CMK (cell line): ENCODE measurements at regions not wholly inside any gene's neighbourhood (a gene's known extent, or its start where the extent isn't known, plus 50 kb on each side); places are given as distances from the start of the nearest gene placed in this dataset.
"Not testable (repeated sequence)": the region's sequence is repeated elsewhere in the genome, so short reads cannot be mapped to it uniquely, and the experiment has no call there.

Experiments
- DNase-seq: peaks from one replicate; pipeline ENCODE4 v3.0.0-alpha.2; 2010; ENCODE audit warnings: low read depth

DNA sequence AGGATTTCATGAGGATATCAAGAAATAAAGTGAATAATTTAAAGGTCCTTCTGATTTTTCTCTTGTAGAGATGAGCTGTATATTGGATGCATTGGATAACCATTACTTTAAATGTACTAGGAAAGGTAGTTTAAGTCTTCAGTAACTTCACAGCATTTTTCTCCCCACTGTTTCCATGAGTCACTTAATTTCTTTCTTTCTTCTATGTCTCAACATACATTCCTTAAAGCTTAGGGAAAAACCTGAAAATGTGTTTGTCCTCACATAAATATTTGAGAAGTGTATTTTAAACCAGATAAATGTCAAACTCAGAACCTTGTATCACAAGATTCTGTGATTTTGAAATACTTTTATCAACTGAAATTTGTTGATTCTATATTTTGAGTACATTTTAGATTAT lies 1970.2 kb upstream of the FLRT2 start:
- DNase-seq, result no peak

DNA sequence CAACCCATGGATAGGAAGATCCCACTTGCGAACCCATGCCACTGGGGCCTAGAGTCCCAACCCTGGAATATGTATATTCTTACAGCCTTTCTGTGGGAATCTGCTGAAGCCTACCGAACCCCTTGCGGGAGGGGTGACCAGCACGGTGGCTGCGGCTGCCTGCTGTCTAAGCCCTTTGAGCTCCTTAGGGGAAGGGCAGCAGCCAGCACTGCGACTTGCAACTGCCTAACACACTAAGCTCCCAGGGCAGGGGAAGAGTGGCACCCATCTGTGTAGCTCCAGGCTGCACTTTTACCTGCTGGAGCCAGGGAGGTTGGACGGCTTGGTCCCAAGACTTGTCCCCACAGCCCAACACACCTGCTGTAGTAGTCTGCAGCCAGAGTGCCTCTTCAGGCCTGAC lies 1968.7 kb upstream of the FLRT2 start:
- DNase-seq, result no peak

DNA sequence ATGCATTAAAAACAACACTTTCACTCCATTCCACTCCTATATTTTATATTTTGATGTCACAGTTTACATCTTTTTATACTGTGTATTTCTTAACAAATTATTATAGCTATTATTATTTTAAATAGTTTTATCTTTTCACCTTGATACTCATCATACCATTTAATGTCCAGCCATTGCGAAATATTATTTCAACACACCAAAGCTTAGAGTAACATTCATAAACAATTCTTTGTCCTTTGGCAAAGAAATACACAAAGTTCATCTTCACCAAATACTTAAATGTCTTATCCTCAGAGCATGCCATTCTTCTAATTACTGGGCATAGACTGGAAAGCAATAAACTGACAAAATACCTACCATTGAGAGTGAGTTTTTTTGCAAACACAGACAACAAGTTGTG lies 1963.4 kb upstream of the FLRT2 start:
- no peak for DNase-seq

DNA sequence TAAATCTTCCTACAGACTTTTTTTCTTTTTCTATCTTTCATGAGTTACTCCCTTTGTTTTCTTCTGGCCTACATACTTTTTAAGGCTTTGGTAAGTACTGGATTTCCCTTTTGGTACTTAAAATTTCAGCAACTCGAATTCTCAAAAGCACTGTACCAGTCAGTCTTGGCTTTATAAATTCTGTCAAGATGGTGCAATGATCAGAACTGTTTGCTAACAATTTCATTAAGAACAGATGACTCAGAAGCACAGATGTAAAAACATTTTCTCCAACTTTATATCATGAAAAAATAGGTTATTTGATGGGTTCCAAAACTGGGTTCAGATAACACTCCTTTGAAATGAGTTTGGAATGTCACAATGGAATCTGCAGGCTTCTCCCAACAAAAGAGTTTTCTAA lies 1961.8 kb upstream of the FLRT2 start:
- DNase-seq, result no peak

DNA sequence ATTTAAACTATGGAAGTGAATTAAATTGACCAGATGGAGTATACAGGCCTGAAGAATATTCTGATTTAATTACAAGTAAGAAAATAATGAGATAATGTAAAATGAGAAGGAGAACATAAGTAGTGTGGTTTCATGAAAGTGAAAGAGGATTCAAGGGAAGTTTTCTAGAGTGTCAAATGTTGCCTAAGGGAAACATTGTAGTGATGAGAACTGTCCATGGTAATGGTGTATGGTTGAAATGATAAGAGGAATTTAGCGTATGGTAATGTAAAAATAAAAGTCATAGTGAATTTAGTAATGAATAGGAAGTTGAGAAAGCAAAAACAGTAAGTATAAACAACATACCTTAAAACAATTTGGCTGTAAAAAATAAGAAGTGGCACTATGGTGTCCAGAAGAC lies 1954.6 kb upstream of the FLRT2 start:
- DNase-seq, result no peak

DNA sequence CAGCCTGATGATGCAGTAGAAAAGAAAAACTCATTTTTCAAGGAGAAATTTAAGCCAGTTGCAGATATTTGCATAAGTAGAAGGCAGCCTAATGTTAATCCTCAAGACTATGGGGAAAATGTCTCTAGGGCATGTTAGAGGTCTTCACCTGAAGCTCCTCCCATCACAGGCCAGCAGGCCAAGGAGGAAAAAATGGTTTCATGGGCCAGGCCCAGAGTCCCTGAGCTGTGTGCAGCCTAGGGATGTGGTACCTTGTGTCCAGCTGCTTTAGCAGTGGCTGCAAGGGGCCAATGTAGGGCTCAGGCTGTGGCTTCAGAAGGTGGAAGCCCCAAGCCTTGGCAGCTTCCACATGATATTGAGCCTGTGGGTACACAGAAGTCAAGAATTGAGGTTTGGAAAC lies 1946.7 kb upstream of the FLRT2 start:
- DNase-seq, result no peak

DNA sequence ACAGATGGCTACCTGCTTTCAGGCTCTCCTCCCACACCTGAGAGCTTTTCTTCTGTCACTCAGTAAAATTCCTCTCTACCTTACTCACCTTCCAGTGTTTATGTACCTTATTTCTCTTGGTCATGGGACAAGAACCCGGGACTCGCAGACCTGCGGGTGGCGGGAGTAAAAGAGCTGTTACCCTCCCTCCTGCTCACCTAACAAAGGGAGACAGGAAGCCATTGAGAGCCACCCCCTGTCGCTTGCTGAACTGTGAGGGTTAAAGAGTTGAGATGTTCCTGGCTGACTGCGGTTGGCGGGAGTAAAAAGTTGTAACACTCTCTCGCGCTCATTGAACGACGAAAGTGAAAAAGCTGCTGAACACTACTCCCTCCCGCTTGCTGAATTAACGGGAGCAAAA lies 1935.1 kb upstream of the FLRT2 start:
- DNase-seq, result no peak

DNA sequence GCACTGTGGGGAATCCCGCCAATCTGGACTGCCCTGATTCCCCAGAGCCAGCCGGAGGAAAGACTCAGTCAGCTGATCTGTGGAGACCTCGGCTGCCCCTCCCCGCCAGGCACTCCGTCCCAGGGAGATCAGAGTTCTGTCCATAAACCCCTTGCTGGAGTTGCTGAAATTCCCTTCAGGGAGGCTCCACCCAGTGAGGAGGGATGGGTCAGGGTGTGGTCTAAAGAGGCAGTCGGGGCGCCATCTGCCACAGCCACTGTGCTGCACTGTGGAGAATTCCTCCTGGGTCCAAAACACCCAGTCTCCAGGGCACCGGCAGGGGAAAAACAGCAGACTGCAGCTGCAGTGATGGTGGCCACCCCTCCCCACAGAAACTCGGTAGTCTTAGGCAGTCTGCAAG lies 1922.3 kb upstream of the FLRT2 start:
- DNase-seq, result no peak

DNA sequence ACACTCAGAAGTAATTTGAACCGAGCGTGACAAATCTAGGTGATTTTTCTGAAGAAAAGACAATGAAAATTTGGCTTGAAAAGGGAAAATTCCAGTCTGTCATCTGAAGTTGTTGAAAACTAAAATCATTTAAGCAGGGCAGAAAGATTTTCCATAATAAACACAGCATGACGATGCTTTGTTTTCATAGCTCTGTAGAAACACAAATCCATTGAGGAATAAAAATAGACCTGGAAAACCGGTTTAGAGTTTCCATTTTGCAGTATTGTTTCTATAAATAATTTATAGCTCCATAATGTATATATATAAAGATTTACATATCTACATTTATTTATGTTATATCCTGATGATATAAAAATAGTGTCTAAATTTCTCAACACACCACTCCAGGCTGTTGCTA lies 1918.5 kb upstream of the FLRT2 start:
- no peak for DNase-seq

DNA sequence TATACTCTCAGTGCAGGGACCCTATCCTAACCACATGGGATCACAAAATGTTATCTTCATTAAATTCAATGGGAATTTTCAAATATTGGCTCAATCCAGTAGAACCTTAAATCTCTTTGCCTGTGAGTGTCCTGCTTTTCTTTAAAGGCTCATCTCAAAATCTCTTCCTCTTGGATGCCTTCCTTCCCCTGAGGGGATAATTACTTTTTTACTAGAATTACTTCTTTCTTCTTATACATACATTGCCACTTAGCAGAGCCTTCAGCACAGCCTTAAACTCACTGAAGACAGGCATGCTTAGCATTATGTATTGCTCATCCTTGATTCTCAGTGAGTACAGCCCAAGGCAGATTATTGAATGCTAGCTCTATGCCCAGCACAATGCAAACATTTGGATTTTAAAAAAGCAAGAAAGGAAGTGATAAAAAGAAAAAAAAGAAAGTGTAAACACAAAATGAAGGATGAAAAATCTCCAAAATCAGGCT lies 1918.0 kb upstream of the FLRT2 start:
- DNase-seq, result no peak

DNA sequence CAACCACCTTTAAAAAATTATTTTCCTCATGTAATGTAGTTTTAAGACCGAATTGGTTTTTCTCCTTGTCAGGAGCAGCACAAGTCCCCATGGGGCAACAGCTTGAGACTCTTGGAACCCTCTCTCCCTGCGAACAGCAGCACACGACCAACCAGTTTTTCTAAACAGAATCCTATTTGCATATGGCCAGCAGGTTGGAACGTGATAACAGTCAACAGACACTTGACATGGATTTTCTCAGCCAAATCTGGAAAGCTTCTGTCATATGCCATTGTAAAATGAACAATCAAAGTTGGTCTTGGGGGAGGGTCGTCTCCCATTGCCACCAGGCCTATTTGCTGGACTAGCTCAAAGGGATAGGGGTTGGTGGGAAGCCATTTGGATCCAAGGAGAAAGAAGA lies 1915.0 kb upstream of the FLRT2 start:
- no peak for DNase-seq

DNA sequence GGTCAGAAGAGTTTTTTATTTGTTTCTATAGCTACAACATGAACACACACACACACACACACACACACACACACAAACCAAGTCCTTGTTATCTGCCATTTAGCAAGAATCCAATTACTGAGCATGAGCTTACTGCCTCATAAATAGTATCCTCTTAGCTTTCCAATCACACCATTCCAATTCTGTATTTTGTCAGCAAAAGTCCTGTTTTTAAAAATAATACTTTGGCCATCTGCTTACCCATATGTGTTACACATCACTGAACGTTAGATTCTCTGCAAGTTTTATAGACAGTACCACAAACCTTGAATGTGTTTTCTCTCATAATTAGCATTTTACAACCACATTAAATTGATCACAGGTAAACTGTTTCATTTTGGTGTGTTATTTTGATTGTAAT lies 1905.4 kb upstream of the FLRT2 start:
- no peak for DNase-seq

DNA sequence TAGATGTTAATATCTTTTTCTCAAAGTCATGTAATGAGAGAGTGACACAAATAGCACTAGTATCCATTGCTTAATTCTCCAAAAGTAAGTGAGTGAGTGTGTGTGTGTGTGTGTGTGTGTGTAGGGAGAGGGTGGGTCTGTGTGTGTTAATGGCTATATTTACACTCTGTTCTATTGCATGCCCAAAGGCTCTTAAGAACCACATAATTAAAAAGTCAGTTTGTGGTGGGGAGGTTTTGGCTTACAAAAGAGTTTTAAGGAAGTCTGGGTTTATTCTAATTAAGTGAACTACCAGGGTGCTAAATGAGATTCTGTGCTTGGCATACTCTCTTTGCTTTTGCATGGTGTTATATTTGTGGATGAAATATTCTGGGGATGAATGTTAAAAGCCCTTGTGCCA lies 1897.6 kb upstream of the FLRT2 start:
- DNase-seq, result no peak

DNA sequence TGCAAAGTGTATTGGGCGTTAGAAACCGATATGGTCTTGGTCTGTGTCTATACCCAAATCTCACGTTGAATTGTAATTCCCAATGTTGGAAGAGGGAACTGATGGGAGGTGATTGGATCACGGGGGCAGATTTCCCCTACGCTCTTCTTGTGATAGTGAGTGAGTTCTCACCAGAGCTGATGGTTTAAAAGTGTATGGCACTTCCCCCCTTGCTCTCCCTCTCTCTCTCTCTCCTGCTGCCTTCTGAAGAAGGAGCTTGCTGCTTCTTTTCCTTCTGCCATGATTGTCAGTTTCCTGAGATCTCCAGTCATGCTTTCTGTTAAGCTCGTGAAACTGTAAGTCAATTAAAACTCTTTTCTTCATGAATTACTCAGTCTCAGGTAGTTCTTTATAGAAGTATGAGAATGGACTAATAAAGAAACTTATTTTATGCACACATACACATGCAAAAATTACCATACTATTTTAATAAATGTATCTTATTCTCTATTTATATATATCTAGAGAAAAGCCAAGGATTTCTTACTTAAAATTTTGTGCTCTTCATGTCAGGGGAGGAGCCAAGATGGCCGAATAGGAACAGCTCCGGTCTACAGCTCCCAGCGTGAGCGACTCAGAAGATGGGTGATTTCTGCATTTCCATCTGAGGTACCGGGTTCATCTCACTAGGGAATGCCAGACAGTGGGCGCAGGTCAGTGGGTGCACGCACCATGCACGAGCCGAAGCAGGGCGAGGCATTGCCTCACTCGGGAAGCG lies 1891.0 kb upstream of the FLRT2 start:
- no peak for DNase-seq

DNA sequence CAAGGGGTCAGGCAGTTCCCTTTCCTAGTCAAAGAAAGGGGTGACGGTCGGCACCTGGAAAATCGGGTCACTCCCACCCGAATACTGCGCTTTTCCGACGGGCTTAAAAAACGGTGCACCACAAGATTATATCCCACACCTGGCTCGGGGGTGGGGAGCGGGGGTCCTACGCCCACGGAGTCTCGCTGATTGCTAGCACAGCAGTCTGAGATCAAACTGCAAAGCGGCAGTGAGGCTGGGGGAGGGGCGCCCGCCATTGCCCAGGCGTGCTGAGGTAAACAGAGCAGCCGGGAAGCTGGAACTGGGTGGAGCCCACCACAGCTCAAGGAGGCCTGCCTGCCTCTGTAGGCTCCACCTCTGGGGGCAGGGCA lies 1890.5 kb upstream of the FLRT2 start:
- DNase-seq, result not testable (repeated sequence)

DNA sequence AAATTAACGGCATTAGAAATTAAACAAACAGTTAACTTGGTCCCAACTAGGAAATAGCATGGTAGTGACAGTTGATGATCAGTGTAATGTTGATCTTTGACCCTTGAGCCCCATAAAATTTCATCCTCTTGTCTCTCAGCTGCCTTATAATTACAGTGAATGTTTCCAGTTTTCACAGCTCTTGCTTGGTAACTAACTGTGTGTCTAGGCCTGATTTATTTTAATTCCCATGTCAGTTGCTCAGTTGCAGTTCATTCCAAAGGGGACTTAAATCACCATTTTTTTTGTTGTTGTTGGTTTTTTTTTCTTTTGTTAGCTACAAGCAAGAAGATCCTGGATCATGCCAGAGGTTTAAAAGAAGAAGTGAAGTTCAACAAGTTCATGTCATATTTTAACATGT lies 1883.7 kb upstream of the FLRT2 start:
- no peak for DNase-seq

DNA sequence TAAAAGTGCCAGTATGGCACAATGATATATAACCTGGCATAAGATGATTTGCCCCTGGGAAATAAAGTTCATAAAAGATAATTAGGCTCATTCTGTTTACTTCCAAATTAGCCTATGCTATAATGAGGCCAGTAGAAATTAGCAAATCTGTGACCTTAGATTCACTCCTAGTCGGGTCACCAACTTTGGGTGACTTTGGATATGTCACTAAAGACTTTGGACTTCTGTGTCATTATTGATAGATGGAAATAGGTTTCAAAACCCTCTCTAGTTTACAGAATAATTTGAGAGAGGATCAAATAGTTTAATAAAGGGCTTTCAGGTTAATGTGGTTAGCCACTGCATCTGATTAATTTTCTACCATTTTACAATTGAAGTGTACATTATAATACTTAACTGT lies 1869.3 kb upstream of the FLRT2 start:
- no peak for DNase-seq

DNA sequence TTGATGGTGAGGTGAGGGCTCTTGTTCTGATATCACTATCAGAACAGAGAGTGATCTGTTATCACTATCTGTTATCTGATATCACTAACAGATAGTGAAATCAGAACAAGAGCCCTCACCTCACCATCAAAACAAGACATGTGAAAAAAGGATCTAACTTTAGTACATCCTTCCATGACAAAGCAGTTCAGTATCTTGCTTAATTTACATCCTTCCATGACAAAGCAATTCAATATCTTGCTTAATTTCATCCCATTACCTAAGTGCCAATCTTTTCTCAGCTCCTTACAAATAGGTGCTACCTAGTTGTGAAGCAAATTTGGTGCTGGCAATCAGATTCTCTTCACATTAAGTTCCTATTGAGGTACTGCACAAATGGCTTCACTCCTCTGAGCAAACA lies 1865.6 kb upstream of the FLRT2 start:
- no peak for DNase-seq

DNA sequence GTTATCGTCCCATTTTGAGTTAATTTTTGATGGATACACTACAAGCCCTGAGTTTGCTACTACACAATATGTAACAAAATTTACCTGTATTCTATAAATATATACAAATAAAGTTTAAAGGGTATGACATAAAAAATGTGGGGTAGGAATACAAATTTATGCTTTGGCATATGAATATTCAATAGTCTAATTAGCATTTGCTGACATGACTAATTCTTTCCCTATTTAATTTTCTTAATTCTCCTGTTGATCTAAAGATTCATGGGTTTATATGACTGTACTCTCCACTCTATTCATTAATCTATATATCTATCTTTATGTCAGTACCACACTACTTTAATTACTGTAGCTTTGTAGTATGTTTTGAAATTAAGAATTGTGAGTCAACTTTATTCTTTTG lies 1840.7 kb upstream of the FLRT2 start:
- DNase-seq, result no peak

DNA sequence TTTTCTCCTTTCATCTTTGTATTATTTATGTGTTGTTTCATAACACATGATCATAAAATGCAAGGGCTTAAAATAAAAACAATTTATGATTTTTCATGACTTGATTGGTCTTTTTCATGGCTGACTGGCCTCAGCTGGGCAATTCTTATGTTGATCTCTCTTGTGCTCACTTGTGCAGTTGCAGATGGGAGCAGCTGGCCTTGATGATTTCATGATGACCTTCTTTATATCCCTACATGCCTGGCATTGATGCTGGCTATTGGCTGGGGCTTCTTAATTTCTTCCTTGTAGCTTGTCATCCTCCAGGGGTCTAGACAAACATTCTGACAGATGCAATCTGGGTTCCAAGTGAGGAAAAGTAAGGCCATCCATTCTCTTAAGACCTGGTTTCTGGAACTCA lies 1832.8 kb upstream of the FLRT2 start:
- DNase-seq, result no peak

DNA sequence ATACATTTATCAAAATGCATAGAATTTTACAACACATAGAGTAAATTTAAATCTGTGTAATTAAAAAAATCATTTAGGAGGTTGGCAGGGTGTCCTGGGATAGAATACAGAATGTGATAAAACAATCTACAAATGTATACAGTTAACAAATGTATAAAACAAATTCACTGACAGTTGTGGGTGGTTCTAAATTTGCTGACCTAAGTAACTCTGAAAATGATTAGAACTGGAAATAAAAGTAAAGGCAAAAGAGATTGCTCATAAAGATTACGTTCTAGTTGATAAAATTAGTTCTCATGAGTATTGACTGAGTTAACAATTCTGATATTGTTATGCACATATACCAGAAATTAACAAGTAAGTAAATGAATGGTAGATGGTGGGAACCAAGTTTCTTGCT lies 1827.3 kb upstream of the FLRT2 start:
- no peak for DNase-seq

DNA sequence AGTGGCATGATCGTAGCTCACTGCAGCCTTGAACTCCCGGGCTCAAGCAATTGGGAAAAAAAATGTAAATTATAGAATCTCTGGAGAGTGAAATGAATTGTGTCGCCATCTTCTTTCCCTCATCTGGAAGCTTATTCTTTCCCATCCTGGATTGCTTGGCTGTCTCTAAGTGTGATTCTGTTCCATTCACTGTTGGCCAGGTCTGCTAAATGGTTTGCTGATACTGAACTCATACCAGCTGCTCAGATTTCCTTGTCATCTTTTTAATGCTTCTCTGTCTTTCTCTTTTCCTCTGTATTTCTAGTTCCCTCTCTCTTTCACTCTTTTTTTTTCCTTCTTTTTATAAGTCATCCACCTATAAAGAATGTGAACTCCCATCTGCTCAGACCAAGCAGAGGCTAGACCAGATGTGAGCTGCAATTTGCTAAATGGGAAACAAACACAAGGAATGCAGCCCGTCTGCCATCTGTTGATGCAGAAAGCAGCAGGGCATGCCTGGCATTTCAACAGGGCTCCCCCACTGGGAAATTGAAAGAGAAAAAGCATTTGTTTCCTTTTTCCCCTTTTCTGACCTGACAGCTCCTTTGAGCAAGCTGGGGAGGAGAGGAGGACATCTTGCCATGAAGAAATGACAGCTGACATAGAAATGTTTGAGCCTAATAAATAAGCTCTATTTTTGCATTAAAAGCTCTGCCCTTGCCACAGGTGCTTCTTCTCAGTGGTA lies 1823.6 kb upstream of the FLRT2 start:
- DNase-seq, result no peak

DNA sequence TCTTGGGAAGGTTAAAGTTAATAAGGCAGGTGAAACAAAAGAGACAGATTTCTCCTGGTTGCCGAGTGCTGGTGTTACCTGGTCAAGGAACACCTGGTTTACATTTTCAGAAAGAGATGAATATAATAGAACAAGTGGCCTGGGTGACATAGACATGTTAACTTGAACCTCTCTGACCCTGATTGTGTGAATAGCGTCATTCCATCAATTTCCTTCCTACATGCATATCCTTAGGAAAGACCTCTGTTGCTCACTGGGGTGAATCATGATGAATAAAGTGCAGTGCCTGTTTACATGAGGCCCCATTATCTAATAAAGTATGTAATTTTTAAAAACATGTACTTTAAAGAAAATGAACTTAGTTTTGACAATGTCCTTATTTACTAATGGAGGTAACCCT lies 1822.9 kb upstream of the FLRT2 start:
- DNase-seq, result no peak

DNA sequence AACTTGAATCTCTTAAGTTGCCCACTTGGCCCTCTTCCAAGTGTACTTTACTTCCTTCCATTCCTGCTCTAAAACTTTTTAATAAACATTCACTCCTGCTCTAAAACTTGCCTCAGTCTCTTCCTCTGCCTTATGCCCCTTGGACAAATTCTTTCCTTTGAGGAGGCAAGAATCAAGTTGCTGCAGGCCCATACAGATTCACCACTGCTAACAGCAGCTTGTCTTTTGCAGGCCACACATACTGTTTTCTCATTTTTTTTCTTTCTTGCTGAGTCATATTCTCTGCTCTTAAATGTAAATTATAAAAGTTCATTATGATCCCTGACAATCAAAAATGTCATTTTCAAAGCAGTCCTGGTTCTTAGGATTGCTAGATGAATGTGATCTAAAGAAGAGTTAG lies 1820.8 kb upstream of the FLRT2 start:
- no peak for DNase-seq
